HL-60 (cell line): ENCODE measurements at regions not wholly inside any gene's neighbourhood (a gene's known extent, or its start where the extent isn't known, plus 50 kb on each side); places are given as distances from the start of the nearest gene placed in this dataset.

ENCODE experiments used
- DNase-seq, 2 experiments: peaks; one replicate each; pipeline ENCODE4 v3.0.0-alpha.2; 2010 to 2020; ENCODE audit warnings: low read depth in 1 of 2, low spot score in 1 of 2
- H3K27ac ChIP-seq: fragments of 250-450 bp; sonication (Bioruptor Pico); replicated peaks from 2 replicates; pipeline ENCODE4 v1.5.1; 2020; ENCODE audit warnings: mild to moderate bottlenecking, moderate library complexity
- H3K27me3 ChIP-seq: fragments of 250-450 bp; sonication (Bioruptor Pico); 2 replicates; pipeline ENCODE4 v1.5.1; 2021; ENCODE audit warnings: mild to moderate bottlenecking, moderate library complexity; ENCODE audit not compliant: insufficient read depth, poor library complexity, severe bottlenecking
- H3K4me3 ChIP-seq: replicated peaks from 2 replicates; pipeline ENCODE4 v1.5.1; 2011; ENCODE audit warnings: mild to moderate bottlenecking, control low read depth, low read length; ENCODE audit not compliant: insufficient read depth
- CTCF ChIP-seq: IDR thresholded peaks from one replicate; pipeline ENCODE4 v1.5.1; 2011; ENCODE audit warnings: low read length, control low read depth, inconsistent platforms; ENCODE audit not compliant: insufficient read depth
- GABPA ChIP-seq: IDR thresholded peaks from 2 replicates; pipeline ENCODE4 v1.6.1; 2012; ENCODE audit warnings: low read depth
- POLR2AphosphoS5 ChIP-seq: IDR thresholded peaks from 2 replicates; pipeline ENCODE4 v1.6.1; 2012; ENCODE audit warnings: low read depth
- REST ChIP-seq: IDR thresholded peaks from 2 replicates; pipeline ENCODE4 v1.6.1; 2012; ENCODE audit warnings: low read depth; ENCODE audit not compliant: insufficient replicate concordance
- SPI1 ChIP-seq: IDR thresholded peaks from 2 replicates; pipeline ENCODE4 v1.6.1; 2012; ENCODE audit warnings: low read depth, mild to moderate bottlenecking, borderline replicate concordance

DNA sequence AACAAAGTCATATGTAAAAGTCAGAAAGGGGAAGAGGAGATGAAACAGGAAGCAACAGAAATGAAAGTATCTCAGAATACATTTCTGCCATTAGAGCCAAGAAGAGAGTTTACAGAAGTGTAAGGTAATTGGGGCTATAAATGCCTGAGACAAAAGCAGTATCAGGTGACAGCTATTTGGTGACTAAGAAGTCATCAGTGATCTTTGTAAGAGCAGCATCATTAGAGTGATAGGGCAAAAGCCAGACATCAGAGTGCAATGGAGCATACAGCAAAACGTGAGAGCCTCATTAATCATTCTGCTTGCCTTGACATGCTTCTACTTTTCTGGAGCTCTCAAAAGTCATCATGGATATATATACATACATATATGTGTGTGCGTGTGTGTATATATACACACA, 804.7 kb upstream of the PIK3C3 start:
- H3K27ac ChIP-seq = no peak overlapping the region
- DNase-seq = no peak
- H3K27me3 ChIP-seq = no peaks in the 10 kb centered on the region

GRCh38 chr18:41146301-41146700, 808.7 kb upstream of the PIK3C3 start:
- TF ChIP-seq GABPA (no peak), SPI1 (no peak), REST (no peak), POLR2AphosphoS5 (no peak), CTCF (no peak)
- Histone ChIP-seq H3K27ac (no peak overlapping the region), H3K4me3 (no peak overlapping the region), H3K27me3 (no peaks in the 10 kb centered on the region)
- DNase-seq = no peak

More for the DNA sequence above, 804.7 kb upstream of the PIK3C3 start:
- peak; percentile 11; the same call in 1 of the 2 replicates for TF ChIP-seq SPI1
- no peak for TF ChIP-seq REST
- no peak overlapping the region for H3K4me3 ChIP-seq

DNA sequence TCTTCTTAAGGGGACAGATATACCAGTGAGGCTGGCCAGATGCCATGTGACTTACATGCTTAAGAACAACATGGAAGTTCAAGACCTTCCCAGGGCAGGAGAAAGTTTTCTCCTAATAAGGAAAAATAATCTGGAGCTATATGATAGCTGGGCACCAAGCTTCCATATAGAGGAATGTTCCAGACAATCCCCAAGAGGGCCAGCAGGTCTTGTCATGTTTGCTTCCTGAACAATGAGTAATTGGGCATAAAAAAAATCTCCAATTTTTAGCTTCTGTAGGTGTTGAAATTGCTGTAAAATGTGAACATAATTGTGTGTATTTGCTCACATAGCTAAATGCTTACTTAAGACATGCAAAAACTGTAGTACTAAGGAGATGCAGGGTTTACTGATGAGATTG, 809.5 kb upstream of the PIK3C3 start:
- Histone ChIP-seq H3K27me3 (no peaks in the 10 kb centered on the region), H3K27ac (no peak overlapping the region), H3K4me3 (no peak overlapping the region)
- no peak for DNase-seq
- TF ChIP-seq REST (no peak), POLR2AphosphoS5 (no peak), GABPA (no peak)

GRCh38 chr18:41144441-41144840, 810.6 kb upstream of the PIK3C3 start:
- H3K4me3 ChIP-seq = no peak overlapping the region
- TF ChIP-seq SPI1 (no peak), GABPA (no peak), CTCF (no peak), POLR2AphosphoS5 (no peak), REST (no peak)
- no peaks in the 10 kb centered on the region for H3K27me3 ChIP-seq

More at GRCh38 chr18:41144441-41144840, 810.6 kb upstream of the PIK3C3 start:
- DNase-seq = no peak
- no peak overlapping the region for H3K27ac ChIP-seq
